ENCODE measurements at regions not wholly inside any gene's neighbourhood (a gene's known extent, or its start where the extent isn't known, plus 50 kb on each side); places are given as distances from the start of the nearest gene placed in this dataset.
"Not testable (repeated sequence)": the region's sequence is repeated elsewhere in the genome, so short reads cannot be mapped to it uniquely, and the experiment has no call there.

DNA sequence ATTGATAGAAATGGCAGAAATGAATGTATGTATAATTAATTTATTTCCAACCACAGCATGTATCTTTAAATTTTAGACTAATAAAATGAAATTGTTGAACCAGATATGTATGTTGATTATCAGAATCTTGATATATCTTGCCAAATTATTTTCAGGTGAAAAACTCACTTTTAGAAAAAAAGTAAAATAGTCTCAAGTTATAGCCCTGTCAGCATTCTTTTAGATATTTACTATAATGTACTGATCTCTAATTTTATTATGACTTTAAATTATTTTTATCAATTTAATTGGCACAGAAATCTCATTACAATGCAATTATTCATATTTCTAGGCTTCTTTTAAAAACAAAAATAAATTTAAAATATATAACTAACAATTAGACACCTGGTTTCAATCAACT, 1990.4 kb upstream of the CDH6 start:
- no peaks in the 10 kb centered on the region for H3K27me3 ChIP-seq (ENCODE audit: control insufficient read depth in 3 of 3, insufficient read depth in 3 of 3, low read length in 3 of 3)
- no peak overlapping the region for H3K27ac ChIP-seq (ENCODE audit: low read depth in 1 of 3, low read length in 2 of 3)
- no peak for DNase-seq
- H3K36me3 ChIP-seq (ENCODE audit: control insufficient read depth in 3 of 3, insufficient read depth in 2 of 3, low read depth in 1 of 3, low read length in 3 of 3) = no peaks in the 10 kb centered on the region
- no peaks in the 10 kb centered on the region for H3K9me3 ChIP-seq (ENCODE audit: control insufficient read depth in 2 of 2, insufficient read depth in 1 of 2, low read depth in 1 of 2, low read length in 1 of 2)
- H3K4me3 ChIP-seq (ENCODE audit: low read depth in 1 of 3, low read length in 3 of 3) = no peak overlapping the region
- H3K4me1 ChIP-seq (ENCODE audit: control insufficient read depth in 3 of 3, insufficient read depth in 2 of 3, low read depth in 1 of 3, low read length in 2 of 3) = no peaks in the 10 kb centered on the region
- FAIRE-seq = peak; percentile 62

- Histone ChIP-seq H3K36me3 (ENCODE audit: control insufficient read depth in 3 of 3, insufficient read depth in 2 of 3, low read depth in 1 of 3, low read length in 3 of 3) (no peaks in the 10 kb centered on the region), H3K4me1 (ENCODE audit: control insufficient read depth in 3 of 3, insufficient read depth in 2 of 3, low read depth in 1 of 3, low read length in 2 of 3) (no peaks in the 10 kb centered on the region), H3K4me3 (ENCODE audit: low read depth in 1 of 3, low read length in 3 of 3) (no peak overlapping the region), H3K9me3 (ENCODE audit: control insufficient read depth in 2 of 2, insufficient read depth in 1 of 2, low read depth in 1 of 2, low read length in 1 of 2) (no peaks in the 10 kb centered on the region), H3K27ac (ENCODE audit: low read depth in 1 of 3, low read length in 2 of 3) (no peak overlapping the region), H3K27me3 (ENCODE audit: control insufficient read depth in 3 of 3, insufficient read depth in 3 of 3, low read length in 3 of 3) (no peaks in the 10 kb centered on the region)
- WGBS, 3 donors = 61 to 72% (median 65%) methylated on average over 2 of the region's 2 CpGs
- FAIRE-seq (no peak), DNase-seq (no peak)
Observed at GRCh38 chr5:29197631-29198454, 1995.6 kb upstream of the CDH6 start.

GRCh38 chr5:29193972-29194371, 1999.5 kb upstream of the CDH6 start:
- no peak overlapping the region for H3K27ac ChIP-seq (ENCODE audit: low read depth in 1 of 3, low read length in 2 of 3)
- no peaks in the 10 kb centered on the region for H3K27me3 ChIP-seq (ENCODE audit: control insufficient read depth in 3 of 3, insufficient read depth in 3 of 3, low read length in 3 of 3)
- H3K36me3 ChIP-seq (ENCODE audit: control insufficient read depth in 3 of 3, insufficient read depth in 2 of 3, low read depth in 1 of 3, low read length in 3 of 3) = no peaks in the 10 kb centered on the region
- FAIRE-seq = no peak
- H3K4me1 ChIP-seq (ENCODE audit: control insufficient read depth in 3 of 3, insufficient read depth in 2 of 3, low read depth in 1 of 3, low read length in 2 of 3) = no peaks in the 10 kb centered on the region
- no peak overlapping the region for H3K4me3 ChIP-seq (ENCODE audit: low read depth in 1 of 3, low read length in 3 of 3)
- 32 to 64% (median 35%) methylated on average over 1 of the region's 1 CpG for WGBS, 3 donors
- H3K9me3 ChIP-seq (ENCODE audit: control insufficient read depth in 2 of 2, insufficient read depth in 1 of 2, low read depth in 1 of 2, low read length in 1 of 2) = no peaks in the 10 kb centered on the region
- DNase-seq = no peak

GRCh38 chr5:29191269-29192048, 2002.0 kb upstream of the CDH6 start:
- not testable (repeated sequence) for H3K27ac ChIP-seq (ENCODE audit: low read depth in 1 of 3, low read length in 2 of 3); H3K4me1 ChIP-seq (ENCODE audit: control insufficient read depth in 3 of 3, insufficient read depth in 2 of 3, low read depth in 1 of 3, low read length in 2 of 3); H3K9me3 ChIP-seq (ENCODE audit: control insufficient read depth in 2 of 2, insufficient read depth in 1 of 2, low read depth in 1 of 2, low read length in 1 of 2); DNase-seq; H3K4me3 ChIP-seq (ENCODE audit: low read depth in 1 of 3, low read length in 3 of 3); FAIRE-seq; H3K27me3 ChIP-seq (ENCODE audit: control insufficient read depth in 3 of 3, insufficient read depth in 3 of 3, low read length in 3 of 3); H3K36me3 ChIP-seq (ENCODE audit: control insufficient read depth in 3 of 3, insufficient read depth in 2 of 3, low read depth in 1 of 3, low read length in 3 of 3)
- WGBS, 3 donors = 71 to 77% (median 71%) methylated on average over 14 to 26 of the region's 28 CpGs

DNA sequence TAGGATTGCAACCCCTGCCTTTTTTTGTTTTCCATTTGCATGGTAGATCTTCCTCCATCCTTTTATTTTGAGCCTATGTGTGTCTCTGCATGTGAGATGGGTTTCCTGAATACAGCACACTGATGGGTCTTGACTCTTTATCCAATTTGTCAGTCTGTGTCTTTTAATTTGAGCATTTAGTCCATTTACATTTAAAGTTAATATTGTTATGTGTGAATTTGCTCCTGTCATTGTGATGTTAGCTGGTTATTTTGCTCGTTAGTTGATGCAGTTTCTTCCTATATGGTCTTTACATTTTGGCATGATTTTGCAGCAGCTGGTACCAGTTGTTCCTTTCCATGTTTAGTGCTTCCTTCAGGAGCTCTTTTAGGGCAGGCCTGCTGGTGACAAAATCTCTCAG, 2003.1 kb upstream of the CDH6 start:
- H3K4me3 ChIP-seq (ENCODE audit: low read depth in 1 of 3, low read length in 3 of 3); H3K36me3 ChIP-seq (ENCODE audit: control insufficient read depth in 3 of 3, insufficient read depth in 2 of 3, low read depth in 1 of 3, low read length in 3 of 3); H3K27me3 ChIP-seq (ENCODE audit: control insufficient read depth in 3 of 3, insufficient read depth in 3 of 3, low read length in 3 of 3); H3K4me1 ChIP-seq (ENCODE audit: control insufficient read depth in 3 of 3, insufficient read depth in 2 of 3, low read depth in 1 of 3, low read length in 2 of 3); H3K9me3 ChIP-seq (ENCODE audit: control insufficient read depth in 2 of 2, insufficient read depth in 1 of 2, low read depth in 1 of 2, low read length in 1 of 2); FAIRE-seq; H3K27ac ChIP-seq (ENCODE audit: low read depth in 1 of 3, low read length in 2 of 3); DNase-seq: not testable (repeated sequence)
- WGBS, 3 donors = 24 to 56% (median 55%) methylated on average over 1 of the region's 1 CpG

DNA sequence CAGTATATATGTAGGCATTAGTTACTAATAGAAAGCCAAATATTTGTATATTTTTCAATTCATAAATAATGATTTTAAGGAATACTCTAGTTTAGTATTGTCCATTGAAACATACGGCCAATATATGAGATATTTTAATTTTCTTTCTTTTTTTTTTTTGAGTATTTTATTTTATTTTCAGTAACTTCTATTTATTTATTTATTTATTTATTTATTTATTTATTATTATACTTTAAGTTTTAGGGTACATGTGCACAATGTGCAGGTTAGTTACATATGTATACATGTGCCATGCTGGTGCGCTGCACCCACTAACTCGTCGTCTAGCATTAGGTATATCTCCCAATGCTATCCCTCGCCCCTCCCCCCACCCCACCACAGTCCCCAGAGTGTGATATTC, 2007.1 kb upstream of the CDH6 start:
- H3K36me3 ChIP-seq (ENCODE audit: control insufficient read depth in 3 of 3, insufficient read depth in 2 of 3, low read depth in 1 of 3, low read length in 3 of 3); H3K9me3 ChIP-seq (ENCODE audit: control insufficient read depth in 2 of 2, insufficient read depth in 1 of 2, low read depth in 1 of 2, low read length in 1 of 2); H3K27ac ChIP-seq (ENCODE audit: low read depth in 1 of 3, low read length in 2 of 3); FAIRE-seq; H3K4me3 ChIP-seq (ENCODE audit: low read depth in 1 of 3, low read length in 3 of 3); DNase-seq; H3K27me3 ChIP-seq (ENCODE audit: control insufficient read depth in 3 of 3, insufficient read depth in 3 of 3, low read length in 3 of 3); H3K4me1 ChIP-seq (ENCODE audit: control insufficient read depth in 3 of 3, insufficient read depth in 2 of 3, low read depth in 1 of 3, low read length in 2 of 3): not testable (repeated sequence)
- WGBS, 3 donors = 44 to 88% (median 83%) methylated on average over 1 to 2 of the region's 5 CpGs

DNA sequence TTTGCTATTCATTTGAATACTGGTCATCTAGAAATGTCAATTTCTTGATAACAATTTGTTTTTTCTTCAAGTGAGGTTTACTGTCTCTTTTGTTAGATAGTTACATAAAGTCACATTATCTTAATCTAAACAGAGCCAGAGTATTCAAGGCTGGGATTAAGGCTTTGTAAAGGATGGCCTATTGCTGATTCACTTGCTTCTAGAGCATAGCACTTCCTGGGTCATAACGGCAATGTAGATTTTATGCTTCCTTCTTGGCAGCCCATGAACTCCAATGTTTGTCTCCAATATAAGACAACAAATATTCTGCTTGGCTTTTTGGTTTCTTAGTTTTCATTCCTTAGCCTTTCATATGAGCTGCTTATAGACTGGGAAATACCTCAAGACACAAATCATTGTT, 2007.9 kb upstream of the CDH6 start:
- Histone ChIP-seq H3K27me3 (ENCODE audit: control insufficient read depth in 3 of 3, insufficient read depth in 3 of 3, low read length in 3 of 3) (no peaks in the 10 kb centered on the region), H3K4me3 (ENCODE audit: low read depth in 1 of 3, low read length in 3 of 3) (no peak overlapping the region), H3K4me1 (ENCODE audit: control insufficient read depth in 3 of 3, insufficient read depth in 2 of 3, low read depth in 1 of 3, low read length in 2 of 3) (no peaks in the 10 kb centered on the region), H3K9me3 (ENCODE audit: control insufficient read depth in 2 of 2, insufficient read depth in 1 of 2, low read depth in 1 of 2, low read length in 1 of 2) (no peaks in the 10 kb centered on the region), H3K36me3 (ENCODE audit: control insufficient read depth in 3 of 3, insufficient read depth in 2 of 3, low read depth in 1 of 3, low read length in 3 of 3) (no peaks in the 10 kb centered on the region), H3K27ac (ENCODE audit: low read depth in 1 of 3, low read length in 2 of 3) (no peak overlapping the region)
- DNase-seq (no peak), FAIRE-seq (no peak)
- 79 to 84% (median 84%) methylated on average over 1 of the region's 1 CpG for WGBS, 3 donors

DNA sequence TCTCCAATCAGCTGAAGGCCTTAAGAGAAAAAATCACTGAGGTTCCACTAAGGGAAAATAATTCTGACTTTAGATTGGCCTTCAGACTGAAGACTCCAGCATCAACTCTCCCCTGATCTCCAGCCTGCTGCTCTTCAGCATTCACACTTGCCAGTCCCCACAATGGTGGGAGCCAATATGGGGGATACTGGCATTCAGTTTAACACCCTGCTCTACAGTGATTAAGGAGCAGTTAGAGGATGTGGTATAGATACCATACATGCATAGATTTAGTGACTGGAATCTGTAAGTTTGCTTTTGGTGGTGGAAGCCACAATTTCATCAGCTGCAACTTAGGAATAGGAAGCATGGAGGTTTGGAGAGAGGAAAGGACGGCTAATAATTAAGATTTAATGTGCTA, 2017.7 kb upstream of the CDH6 start:
- Histone ChIP-seq H3K36me3 (ENCODE audit: control insufficient read depth in 3 of 3, insufficient read depth in 2 of 3, low read depth in 1 of 3, low read length in 3 of 3) (no peaks in the 10 kb centered on the region), H3K4me3 (ENCODE audit: low read depth in 1 of 3, low read length in 3 of 3) (no peak overlapping the region), H3K27ac (ENCODE audit: low read depth in 1 of 3, low read length in 2 of 3) (no peak overlapping the region), H3K4me1 (ENCODE audit: control insufficient read depth in 3 of 3, insufficient read depth in 2 of 3, low read depth in 1 of 3, low read length in 2 of 3) (no peaks in the 10 kb centered on the region), H3K27me3 (ENCODE audit: control insufficient read depth in 3 of 3, insufficient read depth in 3 of 3, low read length in 3 of 3) (no peaks in the 10 kb centered on the region), H3K9me3 (ENCODE audit: control insufficient read depth in 2 of 2, insufficient read depth in 1 of 2, low read depth in 1 of 2, low read length in 1 of 2) (no peaks in the 10 kb centered on the region)
- WGBS, 3 donors = 64 to 76% (median 64%) methylated on average over 1 of the region's 1 CpG
- FAIRE-seq (no peak), DNase-seq (no peak)

Data from small intestine (tissue), 7 donors.